GM18499 (cell line): ENCODE measurements at regions not wholly inside any gene's neighbourhood (a gene's known extent, or its start where the extent isn't known, plus 50 kb on each side); places are given as distances from the start of the nearest gene placed in this dataset.
"Not testable (repeated sequence)": the region's sequence is repeated elsewhere in the genome, so short reads cannot be mapped to it uniquely, and the experiment has no call there.

Source experiments
- ATAC-seq: cut with Tn5 transposase; IDR thresholded peaks from one replicate; pipeline ENCODE4 v1.9.1; 2021; ENCODE audit warnings: moderate number of reproducible peaks; ENCODE audit not compliant: insufficient read depth, unreplicated experiment

DNA sequence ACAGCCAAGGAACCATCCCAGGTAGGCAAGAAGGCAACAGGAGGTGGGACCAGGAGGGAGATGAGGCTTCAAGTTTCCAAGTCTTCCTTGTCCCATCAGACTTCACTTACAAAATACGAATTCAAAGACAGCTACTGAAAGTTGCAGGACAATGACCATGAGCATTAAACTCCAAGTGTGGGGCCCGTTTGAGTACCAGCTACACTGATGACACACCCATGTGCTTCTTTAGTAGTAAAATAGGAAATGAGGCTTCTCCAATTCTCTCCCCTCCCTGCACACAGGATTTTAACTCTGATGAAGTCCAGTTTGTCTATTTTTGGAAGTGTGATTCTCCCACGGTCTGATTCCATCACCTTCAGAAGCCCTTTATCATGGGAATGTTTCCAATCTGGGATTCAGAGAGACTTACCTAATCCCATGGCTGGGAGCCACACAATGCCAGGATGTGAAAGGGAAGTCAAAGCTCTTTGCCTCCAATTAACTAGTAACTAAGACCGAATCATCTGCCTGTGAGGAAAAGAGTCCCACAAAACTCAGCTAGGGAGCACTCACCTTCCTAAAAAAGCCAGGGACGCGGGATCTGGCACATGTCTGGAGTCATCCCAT lies 222.8 kb upstream of the MSX2 start:
- no peak for ATAC-seq

DNA sequence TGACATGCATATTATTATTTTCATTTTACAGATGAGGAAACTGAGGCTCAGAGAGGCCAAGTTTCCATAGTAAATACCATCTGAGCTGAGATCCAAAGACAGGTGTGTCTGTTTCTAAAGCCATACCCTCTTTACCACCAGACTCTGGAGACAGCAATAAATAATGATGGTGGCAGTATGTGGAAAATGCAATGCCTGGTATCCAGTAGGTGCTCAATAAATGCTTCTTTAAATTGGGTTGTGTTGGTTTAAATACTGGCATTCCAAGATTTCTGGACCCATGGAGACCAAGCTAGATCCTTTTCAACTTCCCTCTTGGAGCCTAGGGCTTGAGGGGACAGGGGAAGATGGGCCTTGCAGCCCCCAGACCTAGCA lies 221.3 kb upstream of the MSX2 start:
- ATAC-seq: no peak

DNA sequence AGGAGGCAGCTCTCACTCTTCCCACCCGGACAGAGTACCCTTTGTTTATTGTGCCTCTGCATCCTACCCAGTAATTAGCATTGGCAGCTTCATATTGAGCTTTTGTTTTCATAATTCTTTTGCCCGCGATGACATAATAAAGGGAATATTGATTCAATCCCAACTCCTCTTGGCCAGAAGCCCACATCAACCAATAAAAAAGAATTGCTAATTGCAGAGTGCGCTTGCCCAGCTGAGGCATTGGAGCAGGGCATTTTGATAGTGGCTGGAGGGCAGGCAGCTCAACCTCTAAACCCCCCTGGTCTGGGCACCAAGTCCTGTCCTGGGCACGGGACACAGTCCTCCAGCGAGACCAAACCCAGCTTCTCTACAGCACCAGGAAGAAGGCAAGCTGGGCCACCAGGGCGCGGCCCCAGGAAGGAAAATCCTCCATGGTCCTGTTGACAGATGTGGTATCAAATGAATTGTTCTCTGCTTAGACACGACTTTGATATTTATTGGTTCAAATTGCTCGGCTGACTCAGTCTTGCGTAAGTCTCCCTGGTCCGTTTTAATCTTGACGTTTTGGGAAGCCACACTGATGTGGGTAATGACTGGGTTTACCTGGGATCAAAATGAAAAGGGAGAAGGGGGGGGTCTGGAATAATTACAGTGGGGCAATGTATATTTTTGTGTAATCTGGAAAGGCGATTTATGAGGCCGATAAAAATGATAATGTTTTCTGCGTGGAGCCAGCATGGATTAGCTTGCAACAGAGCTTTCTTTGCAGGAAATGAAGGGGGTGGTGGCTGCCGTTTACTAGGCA lies 220.7 kb upstream of the MSX2 start:
- ATAC-seq: no peak

DNA sequence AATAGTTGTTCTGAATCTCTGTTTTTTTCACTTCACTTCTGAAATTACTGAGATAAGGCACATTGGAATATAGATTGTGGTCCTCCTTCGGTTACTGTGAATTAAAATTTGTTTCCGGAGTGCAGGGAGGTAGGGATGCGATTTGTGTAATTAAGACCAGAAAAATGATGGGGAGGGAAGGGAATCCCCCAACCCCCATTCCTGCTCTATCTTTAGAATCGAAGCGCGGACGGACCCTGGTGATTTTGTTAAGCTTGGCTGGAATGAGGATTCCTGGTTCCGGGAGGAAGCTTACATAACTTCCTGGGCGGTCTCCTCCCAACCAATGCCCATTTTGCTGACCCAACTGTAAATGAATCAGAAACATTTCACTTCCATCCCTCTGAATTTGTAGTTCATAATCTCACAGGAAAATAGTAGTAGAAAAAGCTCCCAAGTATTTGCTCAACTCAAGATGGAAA lies 220.1 kb upstream of the MSX2 start:
- ATAC-seq: no peak

DNA sequence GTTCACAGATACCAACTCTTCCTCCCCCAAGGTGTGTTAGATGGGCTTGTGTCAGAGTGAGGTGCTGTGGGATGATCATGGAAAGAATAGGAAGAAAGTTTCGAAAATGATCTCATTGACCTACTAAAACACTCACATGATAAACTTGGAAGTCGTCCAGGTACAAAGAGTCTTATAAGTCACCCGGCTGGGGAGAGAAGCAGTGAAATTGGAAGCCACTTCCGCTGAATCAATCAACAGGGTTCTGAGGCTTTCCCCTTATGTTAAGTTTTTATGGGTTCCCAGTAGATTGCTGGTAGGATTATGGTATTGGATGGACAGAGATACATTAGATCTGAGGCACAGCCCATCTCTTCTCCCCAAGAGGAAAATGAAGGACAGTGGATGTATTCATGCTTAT lies 218.8 kb upstream of the MSX2 start:
- ATAC-seq: no peak

DNA sequence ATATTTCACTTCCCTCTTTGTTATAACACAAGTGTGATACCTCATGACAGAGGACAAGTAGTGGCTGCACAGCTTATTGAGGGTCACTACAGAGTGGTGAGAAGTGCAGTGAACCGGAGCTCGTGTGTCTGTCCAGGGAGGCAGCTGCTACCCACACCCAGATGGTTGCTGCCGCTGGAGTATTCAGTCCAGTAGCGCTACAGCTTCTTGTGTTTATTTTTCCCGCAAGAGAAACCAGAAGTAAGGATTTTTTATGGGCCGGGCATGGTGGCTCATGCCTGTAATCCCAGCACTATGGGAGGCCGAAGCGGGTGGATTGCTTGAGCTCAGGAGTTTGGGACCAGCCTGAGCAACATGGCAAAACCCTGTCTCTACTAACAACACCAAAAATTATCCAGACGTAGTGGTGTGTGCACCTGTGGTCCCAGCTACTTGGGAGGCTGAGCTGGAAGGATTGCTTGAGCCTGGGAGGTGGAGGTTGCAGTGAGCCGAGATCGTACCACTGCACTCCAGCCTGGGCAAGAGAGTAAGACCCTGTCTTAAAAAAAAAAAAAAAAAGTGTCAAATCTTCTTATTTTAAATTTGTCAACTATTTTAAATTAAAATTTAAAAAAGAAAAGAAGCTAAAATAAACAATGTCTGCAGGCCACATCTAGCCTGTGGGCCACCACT lies 213.5 kb upstream of the MSX2 start:
- ATAC-seq: not testable (repeated sequence)

DNA sequence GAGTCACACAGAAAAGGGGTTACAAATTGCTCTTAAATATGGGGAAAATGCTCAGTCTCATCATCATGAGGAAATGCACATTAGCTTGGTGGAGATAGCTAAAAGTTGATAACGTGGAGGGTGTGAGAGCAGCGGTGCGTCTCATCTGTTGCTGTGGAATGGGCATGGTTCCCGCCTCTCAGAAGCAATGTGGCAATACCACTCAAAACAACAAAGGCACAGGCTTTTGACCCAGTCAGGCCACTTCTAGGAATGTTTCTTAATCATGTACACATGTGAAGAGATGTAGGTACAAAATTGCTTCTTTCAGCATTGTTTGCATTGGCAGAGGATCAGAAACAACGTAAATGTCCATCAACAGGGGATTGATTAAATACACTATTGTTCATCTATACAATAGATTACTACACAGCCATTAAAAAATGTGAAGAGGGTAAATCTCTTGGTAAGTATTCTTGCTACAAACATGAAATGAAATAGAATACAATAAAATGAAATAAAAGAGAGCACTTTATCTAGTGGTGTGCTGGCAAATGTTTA lies 212.6 kb upstream of the MSX2 start:
- no peak for ATAC-seq

DNA sequence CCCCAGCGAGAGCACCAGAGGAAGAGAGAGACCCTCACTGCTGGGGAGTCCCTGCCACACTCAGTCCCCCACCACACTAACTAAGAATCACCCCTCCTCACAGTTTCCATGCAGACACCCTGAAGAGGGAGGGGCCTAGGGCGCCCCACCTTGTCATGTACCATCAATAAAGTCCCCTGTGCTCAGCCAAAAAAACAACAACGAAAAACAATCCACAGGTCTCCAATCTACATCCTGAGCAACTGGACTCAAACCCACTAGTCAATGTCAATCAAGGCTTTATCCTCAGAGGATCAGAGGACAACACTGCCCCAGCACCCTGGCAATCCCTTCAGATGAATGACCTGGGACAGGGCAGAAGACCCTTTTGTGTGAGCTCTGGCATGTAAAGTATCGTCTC lies 210.1 kb upstream of the MSX2 start:
- no peak for ATAC-seq

DNA sequence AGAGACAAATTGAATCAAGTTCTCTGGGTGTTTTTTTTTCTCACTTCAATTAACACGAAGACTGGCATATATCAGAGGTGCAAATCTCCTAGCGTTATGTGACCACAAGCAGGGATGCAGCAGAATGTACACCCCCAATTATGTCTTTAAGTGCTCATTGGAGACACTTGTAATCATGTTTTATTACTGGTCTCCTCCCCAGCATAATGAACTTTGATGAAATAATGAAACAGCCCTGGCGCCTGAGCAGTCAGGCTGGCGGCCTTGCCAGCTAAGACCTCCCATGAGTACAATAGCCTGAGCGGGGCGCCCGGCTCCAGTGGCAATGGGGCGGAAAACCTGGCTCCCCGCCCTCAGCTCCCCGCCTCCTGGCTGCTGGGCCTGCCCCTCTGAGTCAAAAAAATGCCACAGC lies 209.4 kb upstream of the MSX2 start:
- no peak for ATAC-seq

DNA sequence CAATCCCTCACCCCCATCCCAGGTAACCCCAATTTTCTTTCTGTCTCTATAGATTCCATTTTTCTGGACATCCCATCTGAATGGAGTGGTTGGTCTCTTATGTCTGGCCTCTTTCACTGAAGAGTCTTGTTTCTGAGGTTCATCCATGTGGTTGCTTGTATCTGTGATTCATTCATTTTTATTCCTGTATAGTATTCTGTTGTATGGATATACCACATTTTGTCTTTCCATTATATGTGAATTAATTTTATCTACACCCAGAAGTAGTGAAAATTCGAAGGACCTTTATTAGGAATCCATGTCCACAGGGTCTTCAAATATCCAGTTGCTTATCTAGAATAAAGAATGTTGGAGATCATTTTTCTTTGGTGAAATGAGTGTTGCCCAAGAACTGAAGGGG lies 207.6 kb upstream of the MSX2 start:
- no peak for ATAC-seq

DNA sequence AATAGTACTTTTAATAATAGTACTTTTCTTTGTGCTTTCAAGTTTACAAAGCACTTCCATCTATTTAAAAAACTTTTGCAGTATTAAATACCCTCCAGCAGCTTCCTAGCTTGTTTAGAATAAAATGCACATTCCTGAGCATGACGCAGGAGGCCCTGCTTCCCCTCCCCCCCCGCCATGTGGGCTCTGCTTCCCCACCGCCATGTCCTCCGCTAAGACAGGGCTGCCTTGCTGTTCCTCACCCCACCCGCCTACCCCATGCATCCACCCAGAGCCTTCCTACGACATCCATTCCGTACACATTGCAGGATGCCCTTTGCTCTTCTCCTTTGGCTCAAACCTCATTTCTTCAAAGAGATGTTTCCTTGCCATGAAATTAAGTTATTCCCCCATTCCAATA lies 205.9 kb upstream of the MSX2 start:
- no peak for ATAC-seq

DNA sequence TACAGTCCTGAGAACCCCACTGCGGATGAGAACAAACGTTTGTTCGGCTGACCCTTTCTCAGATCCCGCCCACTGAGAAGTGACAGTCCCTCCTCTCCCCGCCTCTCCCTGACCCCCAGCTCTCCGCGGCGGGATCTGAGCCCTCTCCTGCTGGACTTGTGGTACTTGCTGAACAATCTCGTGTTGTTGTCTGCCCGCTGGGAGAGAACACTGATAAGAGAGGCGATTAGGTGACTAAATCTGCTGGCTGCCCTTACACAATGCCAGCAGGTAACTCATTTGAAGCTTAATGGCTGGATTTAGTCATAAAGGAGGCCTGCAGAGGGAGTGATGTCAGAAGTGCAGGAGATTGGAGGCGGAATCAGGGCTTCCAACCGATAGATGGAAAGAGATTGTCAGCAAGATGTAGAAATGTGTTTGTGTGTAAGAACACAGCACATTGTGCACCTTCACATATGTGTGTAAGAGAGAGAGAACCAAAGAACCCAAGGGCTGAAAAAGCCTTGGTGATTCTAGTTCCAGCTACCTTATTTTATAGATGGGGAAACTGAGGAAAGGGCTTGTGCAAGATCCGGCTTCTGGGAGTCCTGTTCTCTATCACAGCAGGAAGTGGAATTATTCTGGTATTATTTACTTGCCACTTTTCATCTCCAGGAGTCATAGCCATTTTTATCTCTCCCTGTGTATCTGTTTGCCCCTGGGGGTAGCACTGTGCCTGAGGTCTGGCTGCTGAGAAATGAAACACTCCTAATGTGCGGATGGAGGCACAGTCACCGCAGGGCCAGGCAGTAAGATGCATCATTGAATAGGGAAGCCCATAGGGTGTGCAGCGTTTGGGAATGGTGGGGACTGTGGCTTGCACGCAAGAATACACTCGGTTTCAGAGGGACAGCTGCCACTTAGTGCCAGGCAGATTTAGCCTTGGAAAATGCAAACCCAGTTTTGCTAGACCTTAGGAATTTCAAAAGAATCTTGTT lies 203.7 kb upstream of the MSX2 start:
- ATAC-seq: no peak

DNA sequence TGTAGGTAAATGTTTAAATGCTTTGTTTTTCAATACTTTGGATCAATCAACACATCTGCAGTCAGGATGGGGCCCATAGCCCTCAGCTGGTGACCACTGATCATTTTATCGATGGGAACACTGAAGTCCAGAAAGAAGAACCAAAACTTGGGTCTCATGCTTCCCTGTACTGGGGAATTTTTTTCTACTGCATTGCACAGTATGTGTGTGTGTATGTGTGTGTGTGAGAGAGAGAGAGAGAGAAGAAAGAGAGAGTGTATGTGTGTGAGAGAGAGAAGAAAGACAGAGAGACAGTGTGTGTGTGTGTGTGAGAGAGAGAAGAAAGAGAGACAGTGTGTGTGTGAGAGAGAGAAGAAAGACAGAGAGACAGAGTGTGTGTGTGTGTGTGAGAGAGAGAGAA lies 202.9 kb upstream of the MSX2 start:
- no peak for ATAC-seq

DNA sequence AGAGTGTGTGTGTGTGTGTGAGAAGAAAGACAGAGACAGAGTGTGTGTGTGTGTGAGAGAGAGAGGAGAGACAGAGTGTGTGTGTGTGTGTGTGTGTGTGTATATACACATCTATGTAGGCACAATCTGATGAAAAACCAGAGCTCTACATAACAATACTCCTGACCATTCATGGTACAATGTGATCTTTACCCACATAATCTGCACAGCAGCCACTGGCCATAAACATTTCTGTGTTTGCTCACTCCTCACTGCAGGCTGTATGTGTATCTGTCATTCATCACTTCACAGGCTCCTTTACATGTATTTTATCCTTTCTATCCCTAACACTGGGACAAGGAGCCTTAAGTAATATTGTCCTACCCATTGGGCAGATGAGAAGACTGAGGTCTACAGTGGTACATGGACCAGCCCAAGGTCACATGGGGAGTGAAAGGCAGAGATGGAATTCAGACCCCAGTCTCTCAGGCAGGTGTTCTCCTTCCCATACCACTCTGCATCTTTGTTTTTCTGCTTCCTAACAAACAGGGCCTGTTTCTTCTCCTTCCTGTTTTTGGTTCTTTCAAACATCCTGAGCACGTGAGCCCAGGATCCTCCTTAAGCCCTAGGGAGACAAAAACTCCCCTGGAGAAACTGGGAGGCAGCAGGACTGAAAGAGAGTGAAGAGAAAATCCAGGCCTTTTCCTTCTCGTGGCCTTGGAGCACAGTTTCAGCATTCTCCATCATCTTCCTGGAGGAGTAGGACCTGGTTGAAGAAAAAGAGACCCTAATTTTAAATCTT lies 201.7 kb upstream of the MSX2 start:
- ATAC-seq: no peak

DNA sequence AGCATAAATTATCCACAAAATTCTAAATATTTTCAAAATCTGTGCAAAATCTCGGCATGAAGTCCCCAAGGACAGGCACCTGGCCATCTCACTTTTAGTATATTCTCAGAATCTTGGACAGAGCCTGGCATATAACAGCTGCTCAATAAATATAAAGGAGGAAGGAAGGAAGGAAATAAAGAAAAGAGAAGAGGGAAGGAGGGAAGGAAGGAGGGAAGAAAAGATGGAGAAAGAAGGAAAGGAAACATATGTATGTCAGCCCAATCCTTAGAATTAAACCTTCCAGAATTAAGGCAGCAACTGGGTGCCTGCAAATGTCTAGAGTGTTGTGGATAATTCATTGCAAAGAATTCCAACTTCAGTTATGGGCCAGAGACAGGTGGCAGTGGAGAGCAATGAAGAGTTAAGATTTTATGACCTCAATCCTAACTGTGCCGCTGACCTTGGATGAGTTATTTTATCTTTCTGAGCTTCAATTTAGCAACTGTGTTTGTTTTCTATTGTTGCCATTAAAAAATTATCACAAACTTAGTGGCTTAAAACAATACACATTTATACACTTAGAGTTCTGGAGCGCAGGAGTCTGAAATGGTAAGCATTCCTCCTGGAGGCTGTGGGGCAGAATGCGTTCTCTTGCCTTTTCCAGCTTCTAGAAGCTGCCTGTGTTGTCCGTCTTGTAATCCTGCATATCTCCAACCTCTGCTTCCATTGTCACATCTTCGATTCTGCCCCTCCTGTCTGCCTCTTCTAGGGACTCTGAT lies 200.9 kb upstream of the MSX2 start:
- no peak for ATAC-seq

DNA sequence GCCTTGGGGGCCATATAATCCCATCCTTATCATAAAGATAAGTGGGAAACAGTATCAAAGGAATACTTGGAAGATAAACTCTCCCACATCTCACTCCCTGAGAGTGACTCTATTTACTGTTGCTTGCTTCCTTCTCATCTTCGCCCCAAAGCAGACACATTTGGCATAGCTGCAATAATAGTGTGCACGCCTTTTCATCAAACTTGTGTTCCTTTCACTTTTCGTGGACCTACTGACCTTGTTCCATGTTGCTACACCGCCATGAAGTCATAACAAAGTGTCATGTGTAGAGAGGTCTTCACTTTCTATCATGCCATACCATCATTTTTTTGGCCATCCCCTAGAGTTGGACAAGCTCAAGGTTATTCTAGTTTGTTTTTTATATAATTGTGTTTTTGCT lies 200.0 kb upstream of the MSX2 start:
- no peak for ATAC-seq

DNA sequence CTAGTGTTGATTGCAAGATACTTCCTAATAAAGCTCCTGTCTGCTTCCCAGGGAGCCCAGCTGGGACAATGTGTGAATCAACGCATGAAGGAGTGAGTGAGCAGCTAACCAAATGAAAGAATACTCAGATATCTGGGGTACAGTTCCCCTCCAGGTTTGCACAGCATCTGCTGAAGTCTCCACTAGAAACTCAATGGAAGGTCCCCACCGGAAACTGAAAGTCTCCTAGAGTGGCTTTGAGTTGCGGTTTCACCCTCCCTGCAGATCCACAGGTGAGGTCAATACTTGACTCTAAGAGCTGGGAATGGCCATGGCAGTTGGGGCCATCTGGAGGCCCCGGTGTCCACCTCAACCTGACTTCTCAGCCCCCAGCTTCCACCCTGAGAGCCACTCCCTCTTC lies 198.2 kb upstream of the MSX2 start:
- ATAC-seq: no peak

DNA sequence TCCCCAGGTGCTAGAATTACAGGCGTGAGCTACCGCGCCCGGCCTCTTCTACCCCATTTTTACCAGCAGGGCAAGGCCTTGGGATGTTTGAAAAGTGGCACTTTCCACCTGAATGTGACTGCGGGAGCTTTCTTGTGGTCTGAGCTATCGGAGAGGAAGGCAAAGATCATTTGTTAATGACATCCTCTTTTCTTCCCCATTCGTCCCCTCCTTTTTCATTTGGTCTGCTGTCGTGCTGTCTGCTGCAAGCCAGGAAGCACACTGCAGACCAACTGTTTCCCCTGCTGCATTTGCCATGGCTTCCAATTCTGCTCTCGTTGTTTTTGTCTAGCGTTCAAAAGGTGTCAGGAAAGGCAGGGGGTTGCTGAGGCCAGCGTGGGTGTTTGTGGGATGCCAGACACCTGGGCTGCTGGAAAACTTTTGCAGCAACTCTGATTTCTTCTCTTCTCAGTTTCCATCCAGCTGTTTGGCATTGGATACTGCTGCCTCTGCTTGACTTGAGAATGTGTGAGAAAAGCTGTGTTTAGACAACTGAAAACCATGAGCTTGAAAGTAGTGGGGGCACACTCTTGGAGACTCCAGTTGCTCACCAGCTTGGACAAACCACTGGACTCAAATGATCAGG lies 196.4 kb upstream of the MSX2 start:
- ATAC-seq: no peak
